OCI-LY7 (cell line): ENCODE measurements at regions not wholly inside any gene's neighbourhood (a gene's known extent, or its start where the extent isn't known, plus 50 kb on each side); places are given as distances from the start of the nearest gene placed in this dataset.

Source experiments
- BruUV-seq: library from RNA; stranded (reverse); fragments of 400-500 nt; replicated peaks from 2 replicates; lab custom pipeline; 2021; lab: Mats Ljungman, UMichigan
- CTCF ChIA-PET: fragments of 300-600 bp; sonication (Branson Sonifier 250); formaldehyde crosslinking; loops from one replicate; lab custom pipeline; 2022; ENCODE audit warnings: antibody characterized with exemption; ENCODE audit not compliant: unreplicated experiment; lab: Charles Lee
- POLR2A ChIA-PET: fragments of 300-600 bp; sonication (Branson Sonifier 250); formaldehyde crosslinking; loops from one replicate; lab custom pipeline; 2022; ENCODE audit warnings: antibody characterized with exemption; lab: Charles Lee
- DNase-seq: peaks from one replicate; pipeline ENCODE4 v3.0.0-alpha.2; 2015; ENCODE audit warnings: low spot score
- H2AFZ ChIP-seq: fragments of 200-600 bp; sonication (generic), shearing (Covaris generic); 2 replicates; pipeline ENCODE4 v1.6.1; 2014; ENCODE audit warnings: mild to moderate bottlenecking, antibody characterized with exemption, low read length, moderate library complexity
- H3K27ac ChIP-seq: fragments of 200-600 bp; sonication (generic); 2 replicates; pipeline ENCODE4 v1.5.1; 2014; ENCODE audit warnings: mixed run types, low read depth, mild to moderate bottlenecking, moderate library complexity, low read length, inconsistent platforms; ENCODE audit not compliant: poor library complexity, severe bottlenecking
- H3K36me3 ChIP-seq: fragments of 200-600 bp; sonication (generic); 2 replicates; pipeline ENCODE4 v1.6.1; 2014; ENCODE audit warnings: mild to moderate bottlenecking, antibody characterized with exemption, low read length, moderate library complexity, mixed read lengths; ENCODE audit not compliant: insufficient read depth
- H3K4me1 ChIP-seq: fragments of 200-600 bp; sonication (generic); 2 replicates; pipeline ENCODE4 v1.5.1; 2014; ENCODE audit warnings: mild to moderate bottlenecking, low read length; ENCODE audit not compliant: insufficient read depth, poor library complexity, severe bottlenecking
- H3K4me2 ChIP-seq: fragments of 200-600 bp; sonication (generic); 2 replicates; pipeline ENCODE4 v1.6.1; 2014; ENCODE audit warnings: mild to moderate bottlenecking, low read length
- H3K4me3 ChIP-seq: fragments of 200-600 bp; sonication (generic); 2 replicates; pipeline ENCODE4 v1.5.1; 2014; ENCODE audit warnings: mild to moderate bottlenecking, low read depth, low read length; ENCODE audit not compliant: poor library complexity, severe bottlenecking
- H3K79me2 ChIP-seq: fragments of 200-600 bp; sonication (generic); 2 replicates; pipeline ENCODE4 v1.6.1; 2016; ENCODE audit warnings: low read depth, mild to moderate bottlenecking, low read length, moderate library complexity, mixed read lengths; ENCODE audit not compliant: insufficient read depth
- H3K9me2 ChIP-seq: fragments of 200-600 bp; sonication (generic); 2 replicates; pipeline ENCODE4 v1.6.1; 2016; ENCODE audit warnings: mild to moderate bottlenecking, low read length, mixed read lengths; ENCODE audit not compliant: insufficient read depth
- H3K9me3 ChIP-seq: fragments of 200-600 bp; sonication (generic); 2 replicates; pipeline ENCODE4 v1.6.1; 2014; ENCODE audit warnings: mild to moderate bottlenecking, mixed run types, low read length, mixed read lengths
- H4K20me1 ChIP-seq: fragments of 200-600 bp; sonication (generic); 2 replicates; pipeline ENCODE4 v1.6.1; 2014; ENCODE audit warnings: mild to moderate bottlenecking, antibody characterized with exemption, low read length, moderate library complexity, mixed read lengths; ENCODE audit not compliant: insufficient read depth
- CTCF ChIP-seq: fragments of 200-600 bp; sonication (generic); conservative IDR thresholded peaks from 2 replicates; pipeline ENCODE4 v1.5.1; 2014; ENCODE audit warnings: mild to moderate bottlenecking, antibody characterized with exemption, low read length, moderate library complexity, mixed read lengths
- EZH2phosphoT487 ChIP-seq: fragments of 200-600 bp; sonication (generic); IDR thresholded peaks from 2 replicates; pipeline ENCODE4 v1.6.1; 2018; ENCODE audit warnings: low read depth, borderline replicate concordance, mild to moderate bottlenecking, mixed run types, antibody characterized with exemption, low read length, moderate library complexity, mixed read lengths
- intact Hi-C: fragments of 100-400 bp; cut with micrococcal nuclease; formaldehyde crosslinking; loops from one replicate; pipeline ENCODE4 v1.10.0; 2022; ENCODE audit not compliant: unreplicated experiment

DNA sequence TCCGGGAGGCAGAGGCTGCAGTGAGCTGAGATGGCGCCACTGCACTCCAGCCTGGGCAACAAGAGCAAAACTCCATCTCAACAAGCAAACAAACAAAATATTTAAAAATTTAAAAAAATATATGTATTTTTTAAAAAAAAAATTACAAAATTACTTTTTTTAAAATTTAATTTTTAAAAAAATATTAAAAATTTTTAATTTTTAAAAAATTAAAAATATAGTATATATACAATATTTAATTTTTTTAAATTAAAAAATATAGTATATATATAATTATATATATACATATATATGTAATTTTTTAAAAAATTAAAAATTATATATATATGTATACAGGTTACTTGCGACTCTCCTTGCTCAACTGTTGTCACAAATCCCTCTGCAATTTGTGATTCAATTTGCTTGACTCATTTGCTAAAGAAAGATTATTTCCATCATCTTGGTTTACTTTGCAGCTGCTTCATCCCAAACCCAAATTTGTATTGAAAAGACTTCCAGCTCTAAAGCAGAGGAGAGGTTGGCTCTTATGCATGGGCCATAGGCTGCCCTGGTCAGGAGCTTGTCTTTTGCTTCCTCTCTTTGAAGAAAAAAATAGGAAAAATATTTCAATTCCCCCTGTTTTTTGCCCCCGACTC is 247.4 kb upstream of the IRX3 start:
- Histone ChIP-seq H3K27ac (no peak overlapping the region), H4K20me1 (no peaks in the 10 kb centered on the region), H2AFZ (no peak overlapping the region), H3K36me3 (no peaks in the 10 kb centered on the region), H3K79me2 (no peaks in the 10 kb centered on the region), H3K9me3 (no peaks in the 10 kb centered on the region), H3K4me1 (no peaks in the 10 kb centered on the region), H3K4me3 (no peak overlapping the region), H3K9me2 (no peaks in the 10 kb centered on the region), H3K4me2 (no peak overlapping the region)
- no peak for DNase-seq
- no TSS peak for BruUV-seq
- TF ChIP-seq EZH2phosphoT487 (no peak), CTCF (no peak)
- intact Hi-C loops = no loop called here
- CTCF ChIA-PET = no interaction called here
- POLR2A ChIA-PET = no interaction called here

DNA sequence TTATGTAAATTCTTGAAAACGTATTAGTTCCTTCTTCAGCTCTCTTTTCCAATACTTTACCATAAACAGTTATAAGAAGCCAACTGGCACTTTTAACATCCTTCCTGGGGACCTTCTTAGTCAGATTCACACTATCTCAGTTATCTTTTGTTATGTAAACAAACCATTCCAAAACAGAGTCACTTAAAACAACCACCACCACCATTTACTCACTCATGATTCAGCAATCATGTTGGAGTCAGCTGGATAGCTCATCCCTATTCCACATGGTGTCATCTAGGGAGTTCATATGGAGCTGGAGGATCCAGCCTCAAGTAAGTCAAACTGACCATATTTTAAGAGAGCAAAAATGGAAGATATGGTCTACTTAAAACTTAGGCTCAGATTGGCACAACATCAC is 240.3 kb upstream of the IRX3 start:
- intact Hi-C loops = no loop called here

More for the DNA sequence above, 240.3 kb upstream of the IRX3 start:
- POLR2A ChIA-PET = no interaction called here
- CTCF ChIA-PET = no interaction called here
- H4K20me1 ChIP-seq = no peaks in the 10 kb centered on the region
- TF ChIP-seq EZH2phosphoT487 (no peak), CTCF (no peak)
- H3K9me3 ChIP-seq = no peaks in the 10 kb centered on the region
- BruUV-seq = no TSS peak
- no peak overlapping the region for H2AFZ ChIP-seq
- H3K9me2 ChIP-seq = no peaks in the 10 kb centered on the region
- no peak overlapping the region for H3K4me2 ChIP-seq
- no peak overlapping the region for H3K27ac ChIP-seq
- H3K4me1 ChIP-seq = no peaks in the 10 kb centered on the region
- no peak for DNase-seq
- H3K36me3 ChIP-seq = no peaks in the 10 kb centered on the region
- H3K79me2 ChIP-seq = no peaks in the 10 kb centered on the region
- H3K4me3 ChIP-seq = no peak overlapping the region
